Osteoblast (primary cell): ENCODE measurements at regions not wholly inside any gene's neighbourhood (a gene's known extent, or its start where the extent isn't known, plus 50 kb on each side); places are given as distances from the start of the nearest gene placed in this dataset.

Experiments used
- DNase-seq: peaks from one replicate; pipeline ENCODE4 v3.0.0; 2011; ENCODE audit warnings: low spot score, mixed read lengths; ENCODE audit not compliant: insufficient read length; ENCODE audit errors: missing footprints
- H2AFZ ChIP-seq: 2 replicates; pipeline ENCODE4 v1.6.0; 2011; ENCODE audit warnings: mild to moderate bottlenecking, low read length
- H3K27ac ChIP-seq: 2 replicates; pipeline ENCODE4 v1.5.1; 2011; ENCODE audit warnings: mild to moderate bottlenecking, low read depth, low read length, moderate library complexity
- H3K27me3 ChIP-seq: 2 replicates; pipeline ENCODE4 v1.6.0; 2012; ENCODE audit warnings: mild to moderate bottlenecking, control low read depth, inconsistent platforms, low read length, moderate library complexity; ENCODE audit not compliant: insufficient read depth
- H3K36me3 ChIP-seq: 2 replicates; pipeline ENCODE4 v1.5.1; 2011; ENCODE audit warnings: mild to moderate bottlenecking, low read length, control low read depth, moderate library complexity; ENCODE audit not compliant: insufficient read depth
- H3K4me1 ChIP-seq: 2 replicates; pipeline ENCODE4 v1.5.1; 2011; ENCODE audit warnings: mild to moderate bottlenecking, low read length, control low read depth, moderate library complexity; ENCODE audit not compliant: insufficient read depth
- H3K4me2 ChIP-seq: 2 replicates; pipeline ENCODE4 v1.6.0; 2011; ENCODE audit warnings: mild to moderate bottlenecking, low read length; ENCODE audit not compliant: insufficient read depth
- H3K4me3 ChIP-seq: fragments of 200-600 bp; sonication (generic); 3 replicates; pipeline ENCODE4 v1.5.1; 2012; ENCODE audit warnings: mild to moderate bottlenecking, low read length, inconsistent platforms; ENCODE audit not compliant: insufficient read depth
- H3K79me2 ChIP-seq: 2 replicates; pipeline ENCODE4 v1.6.0; 2012; ENCODE audit warnings: mild to moderate bottlenecking, low read length, control low read depth, inconsistent platforms; ENCODE audit not compliant: insufficient read depth
- H3K9me3 ChIP-seq: 2 replicates; pipeline ENCODE4 v1.5.1; 2011; ENCODE audit warnings: low read depth, low read length, control low read depth
- H4K20me1 ChIP-seq: 2 replicates; pipeline ENCODE4 v1.6.0; 2012; ENCODE audit warnings: mild to moderate bottlenecking, low read length, control low read depth; ENCODE audit not compliant: insufficient read depth
- TF ChIP-seq, protein P1 (sequence below): IDR thresholded peaks from 2 replicates; pipeline ENCODE4 v1.5.1; 2011; ENCODE audit warnings: mild to moderate bottlenecking, low read depth, low read length, moderate library complexity; ENCODE audit errors: extremely low read depth

GRCh38 chr5:136506131-136506530 is 140.8 kb upstream of the TRPC7 start:
- H3K36me3 ChIP-seq = no peaks in the 10 kb centered on the region
- no peak overlapping the region for H3K4me2 ChIP-seq
- H3K9me3 ChIP-seq = no peaks in the 10 kb centered on the region
- DNase-seq = no peak
- no peak overlapping the region for H3K27ac ChIP-seq
- no peak overlapping the region for H2AFZ ChIP-seq
- H3K79me2 ChIP-seq = no peaks in the 10 kb centered on the region
- no peak overlapping the region for H3K4me3 ChIP-seq
- TF ChIP-seq, protein P1, sequence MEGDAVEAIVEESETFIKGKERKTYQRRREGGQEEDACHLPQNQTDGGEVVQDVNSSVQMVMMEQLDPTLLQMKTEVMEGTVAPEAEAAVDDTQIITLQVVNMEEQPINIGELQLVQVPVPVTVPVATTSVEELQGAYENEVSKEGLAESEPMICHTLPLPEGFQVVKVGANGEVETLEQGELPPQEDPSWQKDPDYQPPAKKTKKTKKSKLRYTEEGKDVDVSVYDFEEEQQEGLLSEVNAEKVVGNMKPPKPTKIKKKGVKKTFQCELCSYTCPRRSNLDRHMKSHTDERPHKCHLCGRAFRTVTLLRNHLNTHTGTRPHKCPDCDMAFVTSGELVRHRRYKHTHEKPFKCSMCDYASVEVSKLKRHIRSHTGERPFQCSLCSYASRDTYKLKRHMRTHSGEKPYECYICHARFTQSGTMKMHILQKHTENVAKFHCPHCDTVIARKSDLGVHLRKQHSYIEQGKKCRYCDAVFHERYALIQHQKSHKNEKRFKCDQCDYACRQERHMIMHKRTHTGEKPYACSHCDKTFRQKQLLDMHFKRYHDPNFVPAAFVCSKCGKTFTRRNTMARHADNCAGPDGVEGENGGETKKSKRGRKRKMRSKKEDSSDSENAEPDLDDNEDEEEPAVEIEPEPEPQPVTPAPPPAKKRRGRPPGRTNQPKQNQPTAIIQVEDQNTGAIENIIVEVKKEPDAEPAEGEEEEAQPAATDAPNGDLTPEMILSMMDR = no peak
- no peaks in the 10 kb centered on the region for H3K27me3 ChIP-seq
- no peaks in the 10 kb centered on the region for H4K20me1 ChIP-seq
- H3K4me1 ChIP-seq = no peaks in the 10 kb centered on the region

GRCh38 chr5:136501133-136501532 is 135.8 kb upstream of the TRPC7 start:
- Histone ChIP-seq H3K27ac (no peak overlapping the region), H3K9me3 (no peaks in the 10 kb centered on the region), H3K27me3 (no peaks in the 10 kb centered on the region), H3K4me2 (no peak overlapping the region), H2AFZ (no peak overlapping the region), H3K4me1 (no peaks in the 10 kb centered on the region), H3K36me3 (no peaks in the 10 kb centered on the region), H3K79me2 (no peaks in the 10 kb centered on the region), H4K20me1 (no peaks in the 10 kb centered on the region), H3K4me3 (no peak overlapping the region)
- TF ChIP-seq, protein P1 = no peak
- no peak for DNase-seq

- DNase-seq = no peak
- Histone ChIP-seq H3K4me3 (no peak overlapping the region), H3K4me1 (no peaks in the 10 kb centered on the region), H3K79me2 (no peaks in the 10 kb centered on the region), H3K36me3 (no peaks in the 10 kb centered on the region), H2AFZ (no peak overlapping the region), H3K9me3 (no peaks in the 10 kb centered on the region), H3K4me2 (no peak overlapping the region), H3K27ac (no peak overlapping the region), H4K20me1 (no peaks in the 10 kb centered on the region), H3K27me3 (no peaks in the 10 kb centered on the region)
- TF ChIP-seq, protein P1 = no peak
Measured at GRCh38 chr5:136492587-136492986, 127.2 kb upstream of the TRPC7 start.

DNA sequence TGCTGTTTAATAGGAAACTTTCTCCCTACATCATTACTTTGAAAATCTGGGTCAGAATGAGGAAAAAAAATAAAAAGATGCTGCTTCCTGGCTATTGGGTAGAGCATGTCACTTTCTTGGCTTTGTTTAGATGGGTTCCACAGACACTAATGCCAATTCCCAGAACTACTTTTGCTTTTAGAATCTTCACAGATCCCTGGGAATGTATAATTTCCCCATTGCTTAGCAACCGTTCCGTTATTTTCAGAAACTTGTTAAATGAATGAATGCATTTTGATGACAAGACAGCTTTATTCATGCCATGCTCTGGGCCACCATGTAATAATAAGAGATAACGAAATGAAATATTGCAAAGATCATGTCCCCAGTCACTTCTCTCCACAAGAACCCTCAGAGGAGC is 126.5 kb upstream of the TRPC7 start:
- Histone ChIP-seq H3K4me3 (no peak overlapping the region), H3K4me2 (no peak overlapping the region), H2AFZ (no peak overlapping the region), H3K4me1 (no peaks in the 10 kb centered on the region), H3K36me3 (no peaks in the 10 kb centered on the region), H3K9me3 (no peaks in the 10 kb centered on the region), H3K79me2 (no peaks in the 10 kb centered on the region), H4K20me1 (no peaks in the 10 kb centered on the region), H3K27ac (no peak overlapping the region), H3K27me3 (no peaks in the 10 kb centered on the region)
- no peak for DNase-seq
- TF ChIP-seq, protein P1 = no peak
